NT2/D1 (cell line): ENCODE measurements at regions not wholly inside any gene's neighbourhood (a gene's known extent, or its start where the extent isn't known, plus 50 kb on each side); places are given as distances from the start of the nearest gene placed in this dataset.

Source experiments
- SUZ12 ChIP-seq: IDR thresholded peaks from 2 replicates; pipeline ENCODE4 v1.6.1; 2011; ENCODE audit not compliant: insufficient read length, insufficient read depth; ENCODE audit errors: extremely low read depth
- YY1 ChIP-seq: IDR thresholded peaks from 2 replicates; pipeline ENCODE4 v1.6.1; 2011; ENCODE audit not compliant: insufficient read length, insufficient read depth
- ZNF274 ChIP-seq: IDR thresholded peaks from 2 replicates; pipeline ENCODE4 v1.6.1; 2011; ENCODE audit warnings: mild to moderate bottlenecking, low read depth, low read length

DNA sequence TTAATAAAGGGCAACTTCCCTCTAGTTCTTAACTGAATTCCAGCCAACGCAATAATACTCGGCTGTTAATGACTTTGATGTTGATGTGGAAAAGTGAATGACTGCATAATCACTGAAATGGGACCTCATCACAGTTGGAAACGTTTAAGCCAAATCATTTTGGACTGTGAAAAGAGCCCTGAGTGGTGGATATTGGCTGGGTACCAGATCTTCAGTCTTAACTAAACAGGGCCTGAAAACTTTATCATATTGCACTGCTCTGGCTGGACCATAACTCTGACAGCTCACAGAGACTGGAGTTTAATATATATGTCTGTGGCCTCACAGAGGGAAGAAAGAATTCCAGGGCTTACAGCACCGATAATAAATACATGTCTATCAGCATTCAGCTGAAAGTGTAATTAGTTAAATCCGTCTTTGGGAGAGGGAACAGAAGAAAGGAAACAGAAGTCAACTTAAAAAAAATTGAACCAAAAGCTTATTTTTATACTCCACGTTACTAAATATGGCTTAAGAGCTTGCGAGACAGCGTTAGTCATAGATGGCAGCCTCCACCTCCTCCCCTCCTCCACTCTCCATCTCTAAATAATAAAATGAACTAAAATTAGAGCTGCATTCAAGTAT lies 222.3 kb upstream of the CDIN1 start:
- no peak for TF ChIP-seq ZNF274
- TF ChIP-seq SUZ12, result no peak
- TF ChIP-seq YY1, result no peak
